ENCODE measurements at regions not wholly inside any gene's neighbourhood (a gene's known extent, or its start where the extent isn't known, plus 50 kb on each side); places are given as distances from the start of the nearest gene placed in this dataset.
A peak's percentile ranks its signal among the peaks of the same experiment; 100 is the strongest.

DNA sequence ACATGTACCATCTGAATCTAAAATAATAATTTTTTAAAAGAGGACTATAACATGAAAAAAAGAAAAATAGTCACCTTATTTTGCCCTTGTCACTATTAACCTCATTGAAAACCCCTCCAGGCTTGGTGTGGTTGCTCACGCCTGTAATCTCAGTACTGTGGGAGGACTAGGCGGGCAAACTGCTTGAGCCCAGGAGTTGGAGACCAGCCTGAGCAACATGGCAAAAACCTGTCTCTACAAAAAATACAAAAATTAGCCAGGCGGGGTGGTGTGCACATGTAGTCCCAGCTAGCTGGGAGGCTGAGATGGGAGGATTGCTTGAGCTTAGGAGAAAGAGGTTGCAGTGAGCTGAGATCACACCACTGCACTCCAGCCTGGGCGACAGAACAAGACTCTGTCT is 126.3 kb upstream of the KRAS start:
- Histone ChIP-seq H3K4me3 (ENCODE audit: low read length) (no peak overlapping the region), H3K4me1 (ENCODE audit: control insufficient read depth in 2 of 2, insufficient read depth in 2 of 2, low read length in 2 of 2) (peaks cover 9 to 31% of the 10 kb centered on the region in 2 donors), H3K36me3 (ENCODE audit: control insufficient read depth in 2 of 3, insufficient read depth in 3 of 3, low read length in 3 of 3) (no peaks in the 10 kb centered on the region), H3K9me3 (ENCODE audit: control insufficient read depth in 2 of 3, low read length in 3 of 3) (no peaks in the 10 kb centered on the region), H3K27ac (ENCODE audit: low read depth, low read length) (peak overlapping the region; percentile 80), H3K27me3 (ENCODE audit: control insufficient read depth in 2 of 2, insufficient read depth in 2 of 2, low read length in 2 of 2) (no peaks in the 10 kb centered on the region)
- intact Hi-C loops (cut with micrococcal nuclease): loop anchor here in 1 of 2 donors (1.0 kb wide), 2 partner anchors 12 to 54 kb away; no protein-coding TSS in a partner anchor
- CTCF ChIA-PET: interaction anchor here (0.7 to 2.2 kb wide), 5 partner anchors 9 to 136 kb away, joined by 3 to 13 read pairs (median 6); partner anchors contain the start of gene KRAS
- DNase-seq (no peak), ATAC-seq (peak; percentile 5)
- H3K36me3 Mint-ChIP-seq: peaks cover 0 to 8% (median 0%) of the 10 kb centered on the region in 5 donors
- peaks cover 0 to 4% (median 0%) of the 10 kb centered on the region in 11 donors for H3K9me3 Mint-ChIP-seq
- peak overlapping the region; percentile 82 to 97 (median 92) for H3K27ac Mint-ChIP-seq
- POLR2A ChIA-PET: interaction anchor here (0.6 to 5.4 kb wide), 20 partner anchors 10 to 187 kb away, joined by 3 to 56 read pairs (median 5); partner anchors contain the start of gene KRAS
- no peaks in the 10 kb centered on the region for H3K27me3 Mint-ChIP-seq
- H3K4me3 Mint-ChIP-seq: peak overlapping the region in 9 of 10 donors; percentile 26 to 70 (median 62)
- peaks cover 21 to 68% (median 61%) of the 10 kb centered on the region in 7 donors for H3K4me1 Mint-ChIP-seq

- Histone ChIP-seq H3K4me3 (ENCODE audit: low read length) (no peak overlapping the region), H3K4me1 (ENCODE audit: control insufficient read depth in 2 of 2, insufficient read depth in 2 of 2, low read length in 2 of 2) (peaks cover 9 to 26% of the 10 kb centered on the region in 2 donors), H3K36me3 (ENCODE audit: control insufficient read depth in 2 of 3, insufficient read depth in 3 of 3, low read length in 3 of 3) (no peaks in the 10 kb centered on the region), H3K27ac (ENCODE audit: low read depth, low read length) (peak overlapping the region; percentile 80), H3K9me3 (ENCODE audit: control insufficient read depth in 2 of 3, low read length in 3 of 3) (no peaks in the 10 kb centered on the region), H3K27me3 (ENCODE audit: control insufficient read depth in 2 of 2, insufficient read depth in 2 of 2, low read length in 2 of 2) (no peaks in the 10 kb centered on the region)
- Mint-ChIP-seq H3K9me3 (peaks cover 0 to 3% (median 0%) of the 10 kb centered on the region in 11 donors), H3K4me1 (peaks cover 20 to 62% (median 55%) of the 10 kb centered on the region in 7 donors), H3K27ac (peak overlapping the region; percentile 53 to 97 (median 92)), H3K27me3 (no peaks in the 10 kb centered on the region), H3K36me3 (peaks cover 0 to 8% (median 0%) of the 10 kb centered on the region in 5 donors), H3K4me3 (peak overlapping the region in 7 of 10 donors; percentile 1 to 65 (median 24))
- DNase-seq (no peak), ATAC-seq (no peak)
- POLR2A ChIA-PET: interaction anchor here (0.6 to 5.4 kb wide), 11 partner anchors 10 to 135 kb away, joined by 3 to 56 read pairs (median 5); partner anchors contain the start of gene KRAS
- CTCF ChIA-PET: interaction anchor here (1.6 to 2.2 kb wide), 4 partner anchors 8 to 136 kb away, joined by 3 to 13 read pairs (median 6); partner anchors contain the start of gene KRAS
- intact Hi-C loops (cut with micrococcal nuclease): no loop called here
Measured at GRCh38 chr12:25376407-25376806, 125.7 kb upstream of the KRAS start.

DNA sequence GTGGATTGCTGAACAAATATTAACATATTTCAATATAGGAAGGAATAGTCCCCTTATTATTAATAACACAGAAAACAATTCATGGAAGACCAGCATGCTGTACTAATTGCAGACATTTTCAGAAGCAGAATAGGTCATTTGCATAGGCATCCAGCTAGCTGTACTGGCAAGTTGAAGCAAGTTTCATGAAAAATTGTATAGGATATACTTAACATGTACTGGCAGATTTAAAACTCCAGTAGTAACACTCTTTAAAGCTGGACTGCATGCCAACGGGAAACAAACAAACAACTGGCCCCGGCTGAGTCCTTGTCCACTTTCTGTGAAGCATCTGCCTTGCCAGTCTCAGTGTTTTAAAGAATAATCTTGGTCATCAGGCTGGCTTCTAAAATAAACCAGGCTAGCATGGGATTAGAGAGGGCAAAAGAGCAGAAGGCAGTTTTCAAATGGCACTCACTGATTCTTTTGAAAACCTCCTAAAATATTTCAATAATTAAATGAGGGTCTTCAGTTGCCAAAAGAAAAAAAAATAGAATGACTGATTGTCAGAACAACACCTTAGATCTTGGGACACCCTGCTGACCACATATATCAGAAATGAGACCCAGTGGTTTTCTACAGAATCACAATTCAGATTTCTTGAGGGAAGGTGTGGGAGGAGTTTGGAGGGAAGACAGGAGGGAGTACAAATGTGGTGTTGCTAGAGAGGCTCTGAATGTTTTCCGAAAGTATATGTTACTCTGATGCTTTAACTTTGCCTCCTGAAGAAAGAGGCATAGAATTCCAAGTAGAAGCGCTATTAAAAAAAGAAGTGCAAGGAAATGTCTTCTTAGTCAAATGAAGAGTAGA is 122.5 kb upstream of the KRAS start:
- intact Hi-C loops (cut with micrococcal nuclease): no loop called here
- ChIA-PET CTCF (interaction anchor here (1.2 to 1.5 kb wide), 2 partner anchors 11 to 15 kb away, joined by 4 to 5 read pairs; no protein-coding TSS in a partner anchor), POLR2A (interaction anchor here (0.8 kb wide), 1 partner anchor 50 kb away, joined by 3 read pairs; no protein-coding TSS in a partner anchor)
- no peak overlapping the region for H3K27ac ChIP-seq (ENCODE audit: low read depth, low read length)
- Mint-ChIP-seq H3K9me3 (no peaks in the 10 kb centered on the region), H3K36me3 (peaks cover 0 to 4% (median 0%) of the 10 kb centered on the region in 5 donors), H3K27ac (peak overlapping the region in 3 of 9 donors; percentile 15 to 59 (median 46)), H3K4me1 (peaks cover 15 to 51% (median 35%) of the 10 kb centered on the region in 7 donors), H3K4me3 (peak overlapping the region in 1 of 10 donors; percentile 30), H3K27me3 (no peaks in the 10 kb centered on the region)
- no peak for DNase-seq
- no peak overlapping the region for H3K4me3 ChIP-seq (ENCODE audit: low read length)
- no peak for ATAC-seq
- peaks cover 9 to 21% of the 10 kb centered on the region in 2 donors for H3K4me1 ChIP-seq (ENCODE audit: control insufficient read depth in 2 of 2, insufficient read depth in 2 of 2, low read length in 2 of 2)
- H3K27me3 ChIP-seq (ENCODE audit: control insufficient read depth in 2 of 2, insufficient read depth in 2 of 2, low read length in 2 of 2): no peaks in the 10 kb centered on the region
- no peaks in the 10 kb centered on the region for H3K9me3 ChIP-seq (ENCODE audit: control insufficient read depth in 2 of 3, low read length in 3 of 3)
- H3K36me3 ChIP-seq (ENCODE audit: control insufficient read depth in 2 of 3, insufficient read depth in 3 of 3, low read length in 3 of 3): no peaks in the 10 kb centered on the region

- H3K27ac Mint-ChIP-seq: no peak overlapping the region
- H3K27me3 Mint-ChIP-seq: no peaks in the 10 kb centered on the region
- no peak overlapping the region for H3K4me3 ChIP-seq (ENCODE audit: low read length)
- ATAC-seq: no peak
- H3K27ac ChIP-seq (ENCODE audit: low read depth, low read length): no peak overlapping the region
- no peaks in the 10 kb centered on the region for H3K9me3 ChIP-seq (ENCODE audit: control insufficient read depth in 2 of 3, low read length in 3 of 3)
- H3K36me3 ChIP-seq (ENCODE audit: control insufficient read depth in 2 of 3, insufficient read depth in 3 of 3, low read length in 3 of 3): no peaks in the 10 kb centered on the region
- peaks cover 6 to 40% (median 24%) of the 10 kb centered on the region in 7 donors for H3K4me1 Mint-ChIP-seq
- peaks cover 0 to 2% (median 0%) of the 10 kb centered on the region in 5 donors for H3K36me3 Mint-ChIP-seq
- no peaks in the 10 kb centered on the region for H3K27me3 ChIP-seq (ENCODE audit: control insufficient read depth in 2 of 2, insufficient read depth in 2 of 2, low read length in 2 of 2)
- DNase-seq: no peak
- H3K4me3 Mint-ChIP-seq: no peak overlapping the region
- no peaks in the 10 kb centered on the region for H3K9me3 Mint-ChIP-seq
- ChIA-PET CTCF (interaction anchor here (1.2 kb wide), 1 partner anchor 16 kb away, joined by 5 read pairs; no protein-coding TSS in a partner anchor), POLR2A (interaction anchor here (0.8 kb wide), 1 partner anchor 49 kb away, joined by 3 read pairs; no protein-coding TSS in a partner anchor)
- H3K4me1 ChIP-seq (ENCODE audit: control insufficient read depth in 2 of 2, insufficient read depth in 2 of 2, low read length in 2 of 2): peaks cover 3 to 12% of the 10 kb centered on the region in 2 donors
- intact Hi-C loops (cut with micrococcal nuclease): no loop called here
Measured at GRCh38 chr12:25372002-25372401, 121.3 kb upstream of the KRAS start.

DNA sequence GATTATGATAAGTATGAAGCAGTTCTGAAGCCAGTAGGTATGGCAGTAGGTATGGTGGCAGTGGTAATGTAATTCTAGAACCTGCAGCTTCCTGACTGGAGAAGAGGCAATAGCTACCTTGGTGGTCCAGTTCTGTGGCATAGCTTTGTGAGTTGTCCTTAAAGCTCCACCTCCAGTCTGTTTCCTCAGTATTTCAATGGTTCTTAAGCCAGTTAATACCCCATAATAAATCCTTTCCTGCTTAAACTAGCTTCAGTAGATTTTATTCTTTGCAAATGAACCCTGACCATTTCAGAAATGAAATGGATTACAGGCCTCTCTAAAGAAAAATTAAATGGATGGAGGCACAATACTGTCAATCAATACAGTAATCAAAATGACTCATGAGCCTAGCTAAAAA is 117.8 kb upstream of the KRAS start:
- POLR2A ChIA-PET: interaction anchor here (1.5 to 5.1 kb wide), 2 partner anchors 9 to 32 kb away, joined by 4 to 56 read pairs; no protein-coding TSS in a partner anchor
- ATAC-seq (no peak), DNase-seq (no peak)
- no peaks in the 10 kb centered on the region for H3K27me3 Mint-ChIP-seq
- no peaks in the 10 kb centered on the region for H3K9me3 ChIP-seq (ENCODE audit: control insufficient read depth in 2 of 3, low read length in 3 of 3)
- no peak overlapping the region for H3K27ac ChIP-seq (ENCODE audit: low read depth, low read length)
- H3K4me1 ChIP-seq (ENCODE audit: control insufficient read depth in 2 of 2, insufficient read depth in 2 of 2, low read length in 2 of 2): peaks cover 0 to 8% of the 10 kb centered on the region in 2 donors
- H3K36me3 Mint-ChIP-seq: no peaks in the 10 kb centered on the region
- H3K4me3 Mint-ChIP-seq: no peak overlapping the region
- CTCF ChIA-PET: interaction anchor here (0.6 to 2.0 kb wide), 2 partner anchors 8 to 135 kb away, joined by 3 to 6 read pairs; no protein-coding TSS in a partner anchor
- no peak overlapping the region for H3K4me3 ChIP-seq (ENCODE audit: low read length)
- H3K4me1 Mint-ChIP-seq: peaks cover 3 to 30% (median 18%) of the 10 kb centered on the region in 7 donors
- no peaks in the 10 kb centered on the region for H3K36me3 ChIP-seq (ENCODE audit: control insufficient read depth in 2 of 3, insufficient read depth in 3 of 3, low read length in 3 of 3)
- no peak overlapping the region for H3K27ac Mint-ChIP-seq
- no peaks in the 10 kb centered on the region for H3K27me3 ChIP-seq (ENCODE audit: control insufficient read depth in 2 of 2, insufficient read depth in 2 of 2, low read length in 2 of 2)
- intact Hi-C loops (cut with micrococcal nuclease): no loop called here
- H3K9me3 Mint-ChIP-seq: no peaks in the 10 kb centered on the region

DNA sequence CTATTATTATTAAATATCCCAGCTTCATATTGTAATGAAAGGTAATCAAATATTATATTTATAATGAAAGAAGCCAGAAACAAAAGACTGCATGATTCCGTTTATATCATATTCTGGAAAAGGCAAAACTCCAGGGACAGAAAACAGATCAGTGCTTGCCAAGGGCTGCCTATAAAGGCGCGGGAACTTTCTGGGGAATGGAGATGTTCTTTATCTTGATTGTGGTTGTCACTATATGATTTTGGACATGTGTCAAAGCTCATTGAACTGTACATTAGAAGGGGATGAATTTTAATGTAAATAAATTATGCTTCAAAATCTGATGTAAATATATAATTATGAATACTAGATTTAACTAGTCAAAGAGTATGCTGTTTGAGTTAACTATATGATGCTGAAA is 115.4 kb upstream of the KRAS start:
- no peak overlapping the region for H3K4me3 Mint-ChIP-seq
- Histone ChIP-seq H3K9me3 (ENCODE audit: control insufficient read depth in 2 of 3, low read length in 3 of 3) (no peaks in the 10 kb centered on the region), H3K36me3 (ENCODE audit: control insufficient read depth in 2 of 3, insufficient read depth in 3 of 3, low read length in 3 of 3) (no peaks in the 10 kb centered on the region), H3K4me1 (ENCODE audit: control insufficient read depth in 2 of 2, insufficient read depth in 2 of 2, low read length in 2 of 2) (peaks cover 0 to 8% of the 10 kb centered on the region in 2 donors), H3K27ac (ENCODE audit: low read depth, low read length) (no peak overlapping the region), H3K4me3 (ENCODE audit: low read length) (no peak overlapping the region), H3K27me3 (ENCODE audit: control insufficient read depth in 2 of 2, insufficient read depth in 2 of 2, low read length in 2 of 2) (no peaks in the 10 kb centered on the region)
- peaks cover 0 to 4% (median 0%) of the 10 kb centered on the region in 5 donors for H3K27me3 Mint-ChIP-seq
- peaks cover 0 to 3% (median 3%) of the 10 kb centered on the region in 5 donors for H3K36me3 Mint-ChIP-seq
- DNase-seq (no peak), ATAC-seq (no peak)
- ChIA-PET CTCF (interaction anchor here (0.8 to 1.2 kb wide), 3 partner anchors 21 to 125 kb away, joined by 3 read pairs; no protein-coding TSS in a partner anchor), POLR2A (interaction anchor here (0.7 to 5.1 kb wide), 9 partner anchors 9 to 115 kb away, joined by 3 to 56 read pairs (median 4); partner anchors contain the start of gene KRAS)
- peaks cover 0 to 22% (median 15%) of the 10 kb centered on the region in 7 donors for H3K4me1 Mint-ChIP-seq
- no peaks in the 10 kb centered on the region for H3K9me3 Mint-ChIP-seq
- intact Hi-C loops (cut with micrococcal nuclease): no loop called here
- no peak overlapping the region for H3K27ac Mint-ChIP-seq
